ENCODE measurements at regions not wholly inside any gene's neighbourhood (a gene's known extent, or its start where the extent isn't known, plus 50 kb on each side); places are given as distances from the start of the nearest gene placed in this dataset.
A peak's percentile ranks its signal among the peaks of the same experiment; 100 is the strongest.
"Not testable (repeated sequence)": the region's sequence is repeated elsewhere in the genome, so short reads cannot be mapped to it uniquely, and the experiment has no call there.

- DNase-seq = no peak
Observed at GRCh38 chr5:83889971-83890745, 169.5 kb upstream of the HAPLN1 start.

DNA sequence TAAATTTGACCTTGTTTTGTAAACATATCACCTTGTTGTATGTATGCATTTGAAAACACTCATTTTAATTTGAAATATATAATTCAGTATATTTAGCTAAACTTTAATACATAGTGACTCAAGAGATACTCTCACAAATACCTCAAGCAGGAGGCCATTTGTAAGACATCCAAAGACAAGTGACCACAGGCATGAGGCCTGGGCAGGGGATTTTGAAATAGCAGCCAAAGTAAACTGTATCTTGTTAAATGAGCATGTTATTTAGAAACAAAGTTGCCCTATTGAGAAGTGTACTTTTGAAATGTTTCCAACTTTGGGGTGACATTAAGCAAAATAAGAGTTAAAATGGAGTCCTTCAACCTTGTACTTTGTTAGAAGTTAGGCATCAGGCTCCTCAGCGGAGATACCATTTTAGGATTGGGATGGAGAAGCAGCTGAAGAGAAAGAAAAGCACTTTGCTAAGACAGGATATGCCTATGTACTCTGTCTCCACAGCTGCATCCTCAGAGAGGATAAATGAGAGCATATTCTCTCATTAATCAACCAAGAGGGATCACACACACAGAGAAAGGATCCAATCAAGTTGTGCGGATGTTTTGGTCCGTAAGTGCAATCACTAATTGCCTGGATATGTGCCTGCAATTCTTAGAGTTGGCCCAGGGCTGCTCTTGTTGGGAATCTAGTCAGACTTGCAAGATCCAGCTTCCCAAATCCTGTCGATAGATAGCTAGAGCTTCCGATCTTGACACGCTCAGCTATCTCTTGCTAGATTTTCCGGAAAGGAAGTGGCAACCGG lies 157.5 kb upstream of the HAPLN1 start:
- DNase-seq = no peak

- no peak for DNase-seq
Observed at GRCh38 chr5:83871533-83872395, 151.1 kb upstream of the HAPLN1 start.

- no peak for DNase-seq
Observed at GRCh38 chr5:83866181-83866580, 145.5 kb upstream of the HAPLN1 start.

DNA sequence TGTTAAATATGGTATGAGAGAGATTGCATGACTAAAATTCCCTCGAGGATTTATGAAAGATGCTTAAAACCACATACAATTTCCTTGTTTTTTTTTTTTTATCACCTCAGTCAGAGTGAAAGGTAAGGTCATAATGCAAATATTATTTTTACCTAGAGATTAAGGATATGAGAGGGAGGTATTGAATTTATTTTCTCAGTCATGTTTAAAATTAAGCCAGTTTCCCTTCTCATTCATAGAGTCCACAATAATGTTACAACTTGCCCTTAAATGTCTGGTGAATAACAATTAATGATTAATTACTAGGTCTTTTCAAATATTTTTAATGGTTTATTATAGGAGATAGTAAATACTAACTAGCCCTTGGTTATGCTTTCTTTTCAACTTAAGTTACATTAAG lies 144.9 kb upstream of the HAPLN1 start:
- no peak for DNase-seq

- no peak for DNase-seq
Observed at GRCh38 chr5:83864652-83865051, 144.0 kb upstream of the HAPLN1 start.

DNA sequence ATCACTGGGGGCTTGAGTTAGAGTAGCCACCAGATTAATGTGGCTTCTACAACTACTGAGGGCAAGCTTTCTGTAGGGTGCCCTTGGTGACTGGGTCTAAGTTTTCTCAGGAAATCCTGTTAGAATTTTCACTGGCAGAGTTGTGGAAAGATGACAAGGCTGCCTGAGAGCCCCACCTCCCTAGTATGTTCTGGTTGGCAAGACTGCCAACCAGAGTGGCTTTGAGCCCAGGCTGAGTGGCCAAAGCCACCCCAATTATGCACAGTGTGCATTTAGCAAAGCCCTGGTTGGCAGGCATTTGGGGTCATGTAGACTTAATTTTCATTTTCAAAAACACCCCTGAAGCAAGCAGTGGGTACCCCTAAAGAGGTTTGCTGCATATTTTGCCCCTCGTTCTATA lies 136.7 kb upstream of the HAPLN1 start:
- DNase-seq = no peak

GRCh38 chr5:83856881-83857280 lies 136.2 kb upstream of the HAPLN1 start:
- no peak for DNase-seq

GRCh38 chr5:83850412-83850811 lies 129.8 kb upstream of the HAPLN1 start:
- not testable (repeated sequence) for DNase-seq

DNA sequence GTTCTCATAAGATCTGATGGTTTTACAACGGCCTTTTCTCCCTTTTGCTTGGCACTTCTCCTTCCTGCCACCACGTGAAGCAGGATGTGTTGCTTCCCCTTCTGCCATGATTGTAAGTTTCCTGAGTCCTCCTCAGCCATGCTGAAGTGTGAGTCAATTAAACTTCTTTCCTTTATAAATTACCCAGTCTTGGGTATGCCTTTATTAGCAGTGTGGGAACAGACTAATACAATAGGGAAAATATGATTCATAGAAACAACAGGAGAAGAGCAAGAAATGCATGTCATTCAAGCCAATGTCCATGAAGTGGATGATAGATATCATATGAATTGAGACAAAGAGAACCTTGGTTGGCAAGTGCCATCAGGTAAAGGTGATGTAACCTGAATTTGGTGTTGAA lies 128.3 kb upstream of the HAPLN1 start:
- peak in 1 of 2 donors; percentile 38 for DNase-seq

GRCh38 chr5:83846624-83847350 lies 126.1 kb upstream of the HAPLN1 start:
- DNase-seq = no peak

DNA sequence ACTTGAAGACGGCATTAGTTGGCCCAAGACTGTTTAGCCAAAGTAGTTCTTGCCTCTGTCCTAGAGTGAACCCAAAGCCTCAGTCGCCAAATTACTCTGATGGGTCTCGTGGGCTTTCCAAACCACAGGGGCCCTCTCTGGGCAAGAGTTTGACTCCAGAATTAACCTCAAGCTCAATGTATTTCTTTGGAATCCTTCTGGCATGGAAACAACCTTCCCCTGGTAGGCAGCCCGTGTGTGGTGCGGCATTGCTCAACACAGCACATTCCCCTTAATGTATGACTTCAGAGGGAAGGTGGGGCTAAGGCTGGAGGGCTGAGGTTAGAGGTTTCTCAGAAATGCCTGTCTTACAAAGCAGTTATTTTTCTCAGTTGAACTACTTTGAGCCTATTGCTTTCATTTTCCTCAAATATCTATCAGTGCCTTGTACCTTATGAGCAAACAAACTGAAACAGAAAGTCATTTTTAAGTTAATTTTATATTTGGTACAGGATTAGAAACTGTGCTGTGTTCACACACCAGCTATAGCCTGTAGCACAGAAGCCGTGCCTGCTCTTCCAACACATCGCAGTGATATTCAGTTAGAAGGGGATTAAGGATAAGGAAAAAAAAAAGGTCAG lies 123.9 kb upstream of the HAPLN1 start:
- DNase-seq = peak in 1 of 2 donors; percentile 71

- no peak for DNase-seq
Observed at GRCh38 chr5:83839788-83840187, 119.1 kb upstream of the HAPLN1 start.

DNA sequence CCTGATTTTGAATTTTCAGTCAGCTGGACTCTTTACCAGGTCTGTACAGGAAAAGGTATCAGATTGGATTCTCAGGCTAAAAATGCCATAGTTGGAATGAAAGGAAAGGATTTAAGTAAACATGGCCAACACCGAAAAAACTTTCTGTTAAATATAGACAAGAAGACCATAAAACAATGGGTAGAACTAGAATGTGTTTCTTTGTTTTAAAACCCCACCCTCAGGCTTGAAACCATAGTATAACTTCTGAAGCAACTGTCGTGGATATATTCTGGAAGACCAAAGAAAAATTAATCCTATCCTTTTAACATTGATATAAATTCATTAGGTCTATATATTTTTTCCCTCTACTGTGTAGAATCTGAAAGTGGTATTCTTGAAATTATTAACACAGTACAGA lies 118.6 kb upstream of the HAPLN1 start:
- DNase-seq = no peak

GRCh38 chr5:83837265-83837907 lies 116.7 kb upstream of the HAPLN1 start:
- DNase-seq = no peak

DNA sequence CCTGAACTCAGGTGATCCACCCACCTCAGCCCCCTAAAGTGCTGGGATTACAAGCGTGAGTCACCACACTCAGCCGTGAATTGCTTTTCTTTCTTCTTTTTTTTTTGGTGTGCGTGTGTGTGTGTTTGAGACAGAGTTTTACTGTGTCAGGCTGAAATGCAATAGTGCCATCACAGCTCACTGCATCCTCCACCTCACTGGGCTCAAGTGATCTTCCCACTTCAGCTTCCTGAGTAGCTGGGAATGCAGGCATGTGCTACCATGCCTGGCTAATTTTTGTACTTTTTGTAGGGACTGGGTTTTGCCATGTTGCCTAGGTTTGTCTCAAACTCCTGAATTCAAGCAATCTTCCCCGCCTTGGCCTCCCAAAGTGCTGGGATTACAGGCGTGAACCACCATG lies 113.7 kb upstream of the HAPLN1 start:
- no peak for DNase-seq

- DNase-seq = no peak
Observed at GRCh38 chr5:83831834-83832233, 111.2 kb upstream of the HAPLN1 start.

GRCh38 chr5:83827111-83827557 lies 106.5 kb upstream of the HAPLN1 start:
- DNase-seq = no peak

- no peak for DNase-seq
Observed at GRCh38 chr5:83817591-83817990, 96.9 kb upstream of the HAPLN1 start.

GRCh38 chr5:83815661-83816060 lies 95.0 kb upstream of the HAPLN1 start:
- no peak for DNase-seq

DNA sequence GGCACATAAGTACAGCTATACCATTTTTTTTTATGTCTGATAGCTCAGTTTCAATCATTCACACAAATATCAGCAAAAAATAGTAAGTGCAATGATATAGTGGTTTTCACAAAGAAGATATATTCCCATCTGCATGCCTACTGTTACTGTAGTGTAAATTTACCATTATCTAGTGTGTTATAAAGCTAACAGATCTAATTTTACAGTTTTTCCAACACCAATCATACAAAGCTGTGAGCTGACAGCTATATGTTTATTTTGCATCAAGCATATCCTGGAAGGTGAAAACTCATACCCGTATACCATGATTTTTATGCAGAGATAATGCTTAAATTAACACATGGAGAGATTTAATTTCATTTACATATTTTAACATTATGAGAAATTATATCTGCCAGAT lies 89.9 kb upstream of the HAPLN1 start:
- DNase-seq = no peak

DNA sequence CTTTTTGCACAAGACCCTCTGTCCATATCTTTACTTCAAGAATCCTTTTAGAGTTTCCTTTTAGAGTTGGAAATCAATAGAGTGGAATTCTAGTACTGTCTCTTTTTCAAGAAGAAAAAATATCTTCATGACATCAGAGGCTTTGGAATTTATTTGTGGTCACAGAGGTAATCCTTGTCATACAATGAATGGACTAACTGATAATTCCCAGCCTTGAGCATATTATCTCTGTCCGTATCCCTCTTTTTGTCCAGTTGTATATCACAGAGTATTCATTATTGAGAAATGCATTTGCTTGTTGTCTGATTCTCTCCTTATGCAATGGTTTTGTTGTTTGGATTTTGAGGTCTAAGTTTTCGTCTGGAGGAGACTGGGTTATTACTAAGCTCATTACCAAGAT lies 82.0 kb upstream of the HAPLN1 start:
- DNase-seq = no peak
